ENCODE measurements at regions not wholly inside any gene's neighbourhood (a gene's known extent, or its start where the extent isn't known, plus 50 kb on each side); places are given as distances from the start of the nearest gene placed in this dataset.
"Not testable (repeated sequence)": the region's sequence is repeated elsewhere in the genome, so short reads cannot be mapped to it uniquely, and the experiment has no call there.

- Histone ChIP-seq H3K27me3 (no peaks in the 10 kb centered on the region), H3K4me3 (no peak overlapping the region), H3K36me3 (no peaks in the 10 kb centered on the region), H3K4me1 (no peaks in the 10 kb centered on the region), H3K27ac (no peak overlapping the region), H3K9me3 (no peaks in the 10 kb centered on the region)
- TF ChIP-seq CTCF (IDR thresholded peaks at IDR 0.05) (no peak), POLR2A (IDR thresholded peaks at IDR 0.05) (no peak), POLR2AphosphoS5 (IDR thresholded peaks at IDR 0.05) (no peak), EP300 (IDR thresholded peaks at IDR 0.05) (no peak)
- ATAC-seq (ENCODE audit: low FRiP score in 2 of 2) (no peak), DNase-seq (no peak)
- 76 to 77% methylated on average over 6 of the region's 6 CpGs for WGBS, 2 donors
Observed at GRCh38 chr5:7271435-7272084, 124.4 kb upstream of the ADCY2 start.

GRCh38 chr5:7272408-7272965 lies 123.5 kb upstream of the ADCY2 start:
- Histone ChIP-seq H3K9me3 (no peaks in the 10 kb centered on the region), H3K27me3 (no peaks in the 10 kb centered on the region), H3K4me1 (no peaks in the 10 kb centered on the region), H3K4me3 (no peak overlapping the region), H3K27ac (no peak overlapping the region), H3K36me3 (no peaks in the 10 kb centered on the region)
- TF ChIP-seq POLR2AphosphoS5 (IDR thresholded peaks at IDR 0.05) (no peak), POLR2A (IDR thresholded peaks at IDR 0.05) (no peak), CTCF (IDR thresholded peaks at IDR 0.05) (no peak), EP300 (IDR thresholded peaks at IDR 0.05) (no peak)
- no peak for DNase-seq
- 89 to 94% methylated on average over 3 of the region's 3 CpGs for WGBS, 2 donors
- ATAC-seq (ENCODE audit: low FRiP score in 2 of 2): no peak

- WGBS, 2 donors: 72 to 78% methylated on average over 6 of the region's 6 CpGs
- no peak overlapping the region for H3K4me3 ChIP-seq
- no peaks in the 10 kb centered on the region for H3K9me3 ChIP-seq
- no peaks in the 10 kb centered on the region for H3K36me3 ChIP-seq
- DNase-seq (no peak), ATAC-seq (ENCODE audit: low FRiP score in 2 of 2) (peak in 1 of 2 donors; percentile 43)
- no peaks in the 10 kb centered on the region for H3K27me3 ChIP-seq
- no peaks in the 10 kb centered on the region for H3K4me1 ChIP-seq
- H3K27ac ChIP-seq: no peak overlapping the region
- no peak for TF ChIP-seq EP300 (IDR thresholded peaks at IDR 0.05)
Observed at GRCh38 chr5:7274203-7274602, 121.7 kb upstream of the ADCY2 start.

- peak in 1 of 2 donors; percentile 73 for DNase-seq
- not testable (repeated sequence) for ATAC-seq (ENCODE audit: low FRiP score in 2 of 2)
Observed at GRCh38 chr5:7289634-7290033, 106.3 kb upstream of the ADCY2 start.

GRCh38 chr5:7297821-7298220 lies 98.1 kb upstream of the ADCY2 start:
- H3K9me3 ChIP-seq, H3K27me3 ChIP-seq, H3K4me3 ChIP-seq, DNase-seq, H3K27ac ChIP-seq, H3K4me1 ChIP-seq, H3K36me3 ChIP-seq: not testable (repeated sequence)
- no CpG with 5 or more reads among the region's 8 CpGs for WGBS, 2 donors
- peak in 1 of 2 donors; percentile 49 for ATAC-seq (ENCODE audit: low FRiP score in 2 of 2)

More at GRCh38 chr5:7289634-7290033, 106.3 kb upstream of the ADCY2 start:
- not testable (repeated sequence) for H3K36me3 ChIP-seq, H3K9me3 ChIP-seq, H3K4me1 ChIP-seq, H3K27me3 ChIP-seq, H3K4me3 ChIP-seq, H3K27ac ChIP-seq
- 92 to 96% methylated on average over 31 to 44 of the region's 46 CpGs for WGBS, 2 donors

GRCh38 chr5:7299731-7300130 lies 96.2 kb upstream of the ADCY2 start:
- DNase-seq; H3K27me3 ChIP-seq; H3K36me3 ChIP-seq; H3K9me3 ChIP-seq; H3K4me3 ChIP-seq; ATAC-seq (ENCODE audit: low FRiP score in 2 of 2); H3K4me1 ChIP-seq; H3K27ac ChIP-seq: not testable (repeated sequence)
- 81 to 93% methylated on average over 9 to 10 of the region's 10 CpGs for WGBS, 2 donors

GRCh38 chr5:7305000-7305674 lies 90.8 kb upstream of the ADCY2 start:
- not testable (repeated sequence) for H3K36me3 ChIP-seq; H3K27me3 ChIP-seq; DNase-seq; H3K4me1 ChIP-seq; H3K9me3 ChIP-seq; H3K4me3 ChIP-seq; ATAC-seq (ENCODE audit: low FRiP score in 2 of 2); H3K27ac ChIP-seq
- 70 to 73% methylated on average over 6 of the region's 6 CpGs for WGBS, 2 donors

- not testable (repeated sequence) for ATAC-seq (ENCODE audit: low FRiP score in 2 of 2); H3K9me3 ChIP-seq; H3K4me3 ChIP-seq; DNase-seq; H3K36me3 ChIP-seq; H3K27me3 ChIP-seq; H3K27ac ChIP-seq; H3K4me1 ChIP-seq
- WGBS, 2 donors: 85 to 95% methylated on average over 10 of the region's 10 CpGs
Observed at GRCh38 chr5:7306556-7306955, 89.4 kb upstream of the ADCY2 start.

- not testable (repeated sequence) for H3K9me3 ChIP-seq; H3K4me3 ChIP-seq; H3K36me3 ChIP-seq; ATAC-seq (ENCODE audit: low FRiP score in 2 of 2); DNase-seq; H3K27ac ChIP-seq; H3K27me3 ChIP-seq; H3K4me1 ChIP-seq
- 87 to 88% methylated on average over 4 to 6 of the region's 6 CpGs for WGBS, 2 donors
Observed at GRCh38 chr5:7307709-7308108, 88.2 kb upstream of the ADCY2 start.

GRCh38 chr5:7309715-7310114 lies 86.2 kb upstream of the ADCY2 start:
- not testable (repeated sequence) for DNase-seq; H3K4me1 ChIP-seq; H3K9me3 ChIP-seq; H3K36me3 ChIP-seq; H3K27ac ChIP-seq; H3K27me3 ChIP-seq; ATAC-seq (ENCODE audit: low FRiP score in 2 of 2); H3K4me3 ChIP-seq
- WGBS, 2 donors: 29 to 40% methylated on average over 6 of the region's 6 CpGs

All from upper lobe of left lung (tissue), 6 donors.